DMS53 treated with DMSO at 0.1 percent for 48 hours (cell line): ENCODE measurements at regions not wholly inside any gene's neighbourhood (a gene's known extent, or its start where the extent isn't known, plus 50 kb on each side); places are given as distances from the start of the nearest gene placed in this dataset.

Experiments used
- DNase-seq: peaks from one replicate; lab custom pipeline; 2025; ENCODE audit not compliant: unreplicated experiment; lab: John Stamatoyannopoulos, UW

DNA sequence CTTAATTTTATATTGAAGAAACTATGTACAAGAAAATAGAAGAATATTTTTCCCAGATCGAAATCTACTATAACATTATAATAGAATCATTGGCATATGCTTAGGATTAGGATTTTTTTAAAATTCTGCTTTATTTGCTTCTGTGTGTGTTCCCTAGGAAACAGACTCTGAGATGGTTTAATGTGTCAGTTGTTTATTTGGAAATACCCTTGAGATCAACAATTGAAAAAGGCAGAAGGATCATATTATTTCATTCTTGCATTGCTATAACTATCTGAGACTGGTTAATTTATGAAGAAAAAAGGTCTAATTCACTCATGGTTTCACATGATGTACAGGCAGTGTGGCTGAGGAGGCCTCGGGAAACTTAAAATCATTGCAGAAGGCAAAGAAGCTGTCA, 622.6 kb downstream of the PRR16 start:
- no peak for DNase-seq

DNA sequence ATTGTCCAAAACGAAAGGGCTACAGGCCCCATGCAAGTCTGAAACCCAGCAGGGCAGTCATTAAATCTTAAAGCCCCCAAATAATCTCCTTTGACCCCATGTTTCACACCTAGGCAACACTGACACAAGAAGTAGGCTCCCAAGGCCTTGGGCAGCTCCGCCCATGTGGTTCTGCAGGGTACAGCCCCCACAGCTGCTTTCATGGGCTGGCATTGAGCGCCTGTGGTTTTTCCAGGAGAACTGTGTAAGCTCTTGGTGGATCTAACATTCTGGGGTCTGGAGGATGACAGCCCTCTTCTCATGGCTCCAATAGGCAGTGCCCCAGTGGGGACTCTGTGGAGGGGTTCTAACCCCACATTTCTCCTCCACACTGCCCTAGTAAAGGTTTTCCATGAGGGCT, 623.5 kb downstream of the PRR16 start:
- no peak for DNase-seq

DNA sequence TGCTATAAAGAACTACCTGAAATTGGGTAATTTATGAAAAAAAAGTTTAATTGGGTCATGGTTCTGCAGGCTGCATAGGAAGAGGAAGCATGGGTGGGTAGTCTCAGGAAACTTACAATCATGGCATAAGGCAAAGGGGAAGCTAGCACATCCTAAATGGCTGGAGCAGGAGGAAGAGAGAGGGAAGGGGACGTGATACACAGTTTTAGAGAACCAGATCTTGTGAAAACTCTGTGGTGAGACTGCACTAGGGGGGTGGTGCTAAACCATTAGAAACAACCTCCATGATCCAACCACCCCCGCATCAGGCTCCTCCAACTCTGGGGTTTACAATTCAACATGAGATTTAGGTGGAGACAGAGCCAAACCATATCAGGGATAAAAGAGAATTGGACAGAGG, 624.2 kb downstream of the PRR16 start:
- DNase-seq, result no peak

DNA sequence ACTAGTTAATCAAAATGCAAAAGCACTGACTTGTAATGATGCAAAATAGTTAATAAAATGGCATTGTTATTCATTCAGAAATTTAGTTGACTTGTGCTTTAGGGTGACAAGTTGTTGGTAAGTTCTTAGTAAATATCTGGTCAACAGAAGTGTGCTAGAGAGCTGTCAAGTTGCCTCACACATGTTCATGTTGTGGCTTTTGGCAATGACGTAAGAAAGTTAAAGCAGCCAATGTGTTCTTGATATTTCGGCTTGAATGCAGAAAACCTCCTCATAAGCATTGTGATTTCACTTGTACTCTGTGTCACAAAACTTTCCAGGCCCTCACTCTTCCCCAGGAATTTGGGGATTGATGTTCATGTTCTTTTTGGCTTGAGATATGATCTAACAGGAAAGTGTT, 626.7 kb downstream of the PRR16 start:
- DNase-seq, result no peak

GRCh38 chr5:121100931-121101330, 636.8 kb downstream of the PRR16 start:
- no peak for DNase-seq

- DNase-seq, result no peak
These were observed 641.8 kb downstream of the PRR16 start for GRCh38 chr5:121105921-121106320.

GRCh38 chr5:121106721-121107690, 642.9 kb downstream of the PRR16 start:
- peak; percentile 66 for DNase-seq

DNA sequence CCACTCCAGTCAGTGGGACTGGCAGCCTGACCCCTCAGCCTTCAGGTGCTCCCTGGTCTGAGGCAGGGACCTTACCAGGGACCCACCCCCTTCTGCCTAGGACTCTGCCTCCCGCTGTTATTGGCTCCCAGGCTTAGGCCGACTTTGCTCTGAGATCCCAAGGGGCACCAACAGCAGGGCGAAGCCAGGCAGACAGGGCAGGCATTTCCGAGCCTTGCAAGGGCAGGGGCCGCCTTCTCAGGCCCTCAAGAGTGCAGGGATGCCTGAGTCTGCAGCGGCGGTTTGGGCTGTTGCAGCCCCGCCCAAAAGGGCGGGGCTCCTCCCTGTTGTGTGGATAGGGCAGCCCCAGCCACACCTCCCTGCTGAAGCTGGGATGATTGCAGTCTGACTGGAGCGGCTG, 644.6 kb downstream of the PRR16 start:
- peak; percentile 81 for DNase-seq

- no peak for DNase-seq
These were observed 645.7 kb downstream of the PRR16 start for GRCh38 chr5:121109817-121110216.

GRCh38 chr5:121121786-121122185, 657.7 kb downstream of the PRR16 start:
- DNase-seq, result no peak

DNA sequence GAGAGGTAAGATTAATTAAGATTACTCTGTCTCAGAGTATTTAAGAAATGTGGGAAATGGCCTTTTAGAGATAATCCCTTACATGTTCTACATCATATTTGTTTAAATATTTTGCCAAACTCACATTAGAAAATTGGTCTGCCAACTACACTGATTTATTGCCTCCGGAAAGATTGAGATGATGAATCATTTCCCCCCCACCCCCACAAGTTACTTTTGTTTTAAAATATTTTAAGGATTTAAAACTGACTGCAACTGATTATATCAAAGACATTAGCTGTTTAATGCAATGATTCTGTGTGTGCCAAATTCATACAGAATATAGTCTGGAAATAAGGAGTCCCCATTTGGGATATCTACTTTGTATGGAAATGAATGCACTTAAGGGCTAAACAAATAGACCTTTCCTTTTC, 674.4 kb downstream of the PRR16 start:
- DNase-seq, result no peak

- no peak for DNase-seq
These were observed 674.9 kb downstream of the PRR16 start for GRCh38 chr5:121138952-121139351.

DNA sequence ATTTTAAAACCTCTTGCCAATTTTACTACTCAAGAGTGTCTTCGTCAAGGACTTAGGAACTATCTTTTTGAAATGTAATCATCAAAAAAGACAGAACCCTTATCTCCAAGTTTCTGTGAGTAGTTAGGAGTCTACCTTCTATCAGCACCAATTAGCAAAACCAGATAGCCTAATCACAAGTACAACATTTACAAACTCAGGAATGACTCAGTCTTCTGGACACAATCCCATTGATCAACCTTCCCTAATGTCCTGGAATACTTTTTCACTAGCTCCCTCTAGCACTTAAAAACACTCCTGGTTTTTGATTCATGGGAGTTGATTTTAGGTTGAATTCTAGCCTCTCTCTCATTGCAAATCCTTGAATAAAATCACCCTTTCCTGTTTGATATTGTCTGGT, 680.7 kb downstream of the PRR16 start:
- no peak for DNase-seq

DNA sequence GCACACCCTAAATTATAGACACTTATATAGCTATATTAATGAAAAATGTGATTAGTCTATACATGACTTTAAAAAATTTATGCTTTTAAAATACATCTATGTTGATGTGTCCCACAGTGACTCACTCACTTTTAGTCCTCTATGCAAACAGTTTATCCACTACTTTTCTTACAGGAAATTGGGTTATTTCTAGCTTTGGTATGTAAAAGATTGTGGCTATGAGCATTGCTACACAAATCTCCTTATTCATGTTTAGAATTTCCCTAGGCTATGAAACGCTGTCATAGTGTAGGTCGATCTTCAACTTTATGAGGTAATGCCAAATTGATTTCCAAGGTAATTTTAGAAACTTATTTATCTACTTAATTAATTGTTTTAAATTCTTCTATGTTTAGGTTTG, 687.4 kb downstream of the PRR16 start:
- DNase-seq, result no peak

GRCh38 chr5:121152411-121152810, 688.3 kb downstream of the PRR16 start:
- no peak for DNase-seq

DNA sequence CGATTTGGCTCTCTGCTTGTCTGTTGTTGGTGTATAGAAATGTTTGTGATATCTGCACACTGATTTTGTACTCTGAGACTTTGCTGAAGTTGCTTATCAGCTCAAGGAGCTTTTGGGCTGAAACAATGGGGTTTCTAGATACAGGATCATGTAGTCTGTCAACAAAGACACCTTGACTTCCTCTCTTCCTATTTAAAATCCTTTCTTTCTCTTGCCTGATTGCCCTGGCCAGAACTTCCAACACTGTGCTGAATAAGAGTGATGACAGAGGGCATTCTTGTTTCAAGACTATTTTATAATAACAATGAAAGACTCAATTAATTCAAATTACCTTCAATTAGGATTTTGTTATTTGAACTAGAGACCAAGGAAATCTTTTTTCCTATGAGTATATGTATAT, 692.5 kb downstream of the PRR16 start:
- no peak for DNase-seq

DNA sequence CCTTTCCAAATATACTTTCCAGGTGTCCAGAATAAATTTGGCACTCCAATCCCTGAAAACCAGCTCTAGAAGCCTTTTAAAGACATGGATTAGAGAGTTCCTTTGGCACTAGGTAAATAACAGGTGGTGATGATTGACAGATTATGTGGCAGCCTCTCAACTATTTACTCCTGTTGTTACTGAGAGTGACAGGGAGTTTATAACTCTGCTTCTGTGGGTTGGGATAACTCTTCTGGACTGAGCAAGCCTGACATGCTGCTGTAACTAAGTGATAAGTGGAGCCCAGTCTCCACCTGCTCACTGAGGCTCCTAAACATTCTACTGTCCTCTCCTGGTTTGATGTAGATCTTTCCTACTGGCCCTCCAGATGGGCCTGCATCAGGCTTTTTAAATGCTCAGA, 693.2 kb upstream of the FTMT start:
- peak; percentile 51 for DNase-seq

DNA sequence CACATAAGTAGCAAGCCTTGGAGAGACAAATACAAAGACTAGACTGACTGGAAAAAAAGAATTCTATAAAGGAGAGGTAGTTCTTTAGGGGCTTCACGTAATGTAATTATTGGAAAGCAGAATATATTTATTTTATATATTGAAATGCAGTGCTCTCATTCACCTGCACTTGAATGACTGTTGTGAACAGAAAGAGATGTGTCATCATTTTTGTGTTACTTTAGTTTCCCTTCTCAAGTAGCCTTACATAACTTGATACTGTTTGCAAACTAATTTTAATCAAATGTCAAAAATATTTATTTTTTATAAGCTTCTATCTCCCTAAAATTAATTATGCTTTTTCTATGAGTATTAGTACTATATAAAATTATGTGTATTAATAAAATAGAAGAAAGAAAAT, 691.1 kb upstream of the FTMT start:
- no peak for DNase-seq

GRCh38 chr5:121164632-121165031, 687.0 kb upstream of the FTMT start:
- DNase-seq, result no peak

- DNase-seq, result no peak
These were observed 680.3 kb upstream of the FTMT start for GRCh38 chr5:121171361-121171760.

GRCh38 chr5:121171834-121172233, 679.8 kb upstream of the FTMT start:
- DNase-seq, result no peak

DNA sequence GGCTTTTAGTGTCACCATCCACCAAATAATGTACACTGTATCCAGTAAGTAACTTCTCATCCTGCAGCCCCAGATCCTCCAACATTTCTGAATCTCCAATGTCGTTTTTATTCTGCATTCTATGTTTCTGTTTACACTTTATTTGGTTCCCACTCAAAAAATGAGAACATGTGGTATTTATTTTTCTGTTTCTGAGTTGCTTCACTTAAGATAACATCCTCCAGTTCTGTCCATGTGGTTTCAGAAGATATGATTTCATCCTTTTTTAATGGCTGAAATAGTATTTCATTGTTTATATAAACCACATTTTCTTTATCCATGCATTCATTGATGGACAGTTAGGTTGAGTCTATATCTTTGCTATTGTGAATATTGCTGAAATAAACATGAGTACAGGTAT, 677.3 kb upstream of the FTMT start:
- no peak for DNase-seq

GRCh38 chr5:121175986-121176385, 675.7 kb upstream of the FTMT start:
- no peak for DNase-seq
